ENCODE measurements at regions not wholly inside any gene's neighbourhood (a gene's known extent, or its start where the extent isn't known, plus 50 kb on each side); places are given as distances from the start of the nearest gene placed in this dataset.
A peak's percentile ranks its signal among the peaks of the same experiment; 100 is the strongest.
"Not testable (repeated sequence)": the region's sequence is repeated elsewhere in the genome, so short reads cannot be mapped to it uniquely, and the experiment has no call there.

GRCh38 chr1:60942291-60942690, 140.1 kb upstream of the NFIA start:
- no peaks in the 10 kb centered on the region for H3K9me3 ChIP-seq (ENCODE audit: control insufficient read depth in 1 of 2, insufficient read depth in 1 of 2, low read depth in 1 of 2, low read length in 2 of 2)
- intact Hi-C loops (cut with micrococcal nuclease): no loop called here
- peak overlapping the region; percentile 47 for H3K4me2 ChIP-seq (ENCODE audit: low read length)
- no peaks in the 10 kb centered on the region for H3K9me2 ChIP-seq (ENCODE audit: insufficient read depth)
- CTCF ChIA-PET: no interaction called here
- H3K27me3 ChIP-seq (ENCODE audit: insufficient read depth, low read length): no peaks in the 10 kb centered on the region
- POLR2A ChIA-PET: no interaction called here
- no peak overlapping the region for H2AFZ ChIP-seq (ENCODE audit: low read depth, low read length, poor library complexity, severe bottlenecking)
- BruUV-seq (replicated peaks): no TSS peak
- H3K27ac ChIP-seq (ENCODE audit: low read depth, low read length): no peak overlapping the region
- TF ChIP-seq EZH2 (IDR thresholded peaks at IDR 0.05) (no peak), MAX (IDR thresholded peaks at IDR 0.05) (no peak), ZFX (IDR thresholded peaks at IDR 0.05) (no peak), ATF3 (IDR thresholded peaks at IDR 0.05) (no peak), SP1 (IDR thresholded peaks at IDR 0.05; ENCODE audit: low read depth) (no peak), JUND (IDR thresholded peaks at IDR 0.05) (peak; percentile 54), CBX3 (IDR thresholded peaks at IDR 0.05; ENCODE audit: low read depth) (no peak), CTCF (IDR thresholded peaks at IDR 0.05 in 2 of 3, conservative IDR thresholded peaks at IDR 0.05 in 1 of 3; ENCODE audit: borderline replicate concordance in 1 of 3, insufficient read depth in 1 of 3, low read depth in 2 of 3, low read length in 2 of 3) (no peak), TCF7L2 (IDR thresholded peaks at IDR 0.05; ENCODE audit: borderline replicate concordance, extremely low read depth, insufficient read depth, insufficient read length) (no peak), FOSL1 (IDR thresholded peaks at IDR 0.05; ENCODE audit: low read depth) (peak; percentile 38)
- no peaks in the 10 kb centered on the region for H4K20me1 ChIP-seq (ENCODE audit: insufficient read depth)
- DNase-seq (ENCODE audit: low read depth, low spot score) (peak; percentile 12), ATAC-seq (peak; percentile 88)
- no peaks in the 10 kb centered on the region for H3K36me3 ChIP-seq (ENCODE audit: control insufficient read depth in 1 of 2, insufficient read depth in 2 of 2, low read length in 2 of 2)
- peaks cover 0 to 14% of the 10 kb centered on the region in 2 experiments; a peak in 2 of 4 replicates for H3K4me1 ChIP-seq (ENCODE audit: control insufficient read depth in 1 of 2, insufficient read depth in 2 of 2, low read length in 2 of 2)
- H3K9ac ChIP-seq (ENCODE audit: low read length): no peak overlapping the region
- H3K4me3 ChIP-seq (replicated peaks in 1 of 2; ENCODE audit: low read depth in 1 of 2, low read length in 2 of 2): no peak overlapping the region
- RAD21 ChIA-PET (ENCODE audit: low non-redundant PET in 1 of 2, low total read pairs in 2 of 2, uncharacterized antibody in 2 of 2, unreplicated experiment in 2 of 2): no interaction called here
- no peaks in the 10 kb centered on the region for H3K79me2 ChIP-seq (ENCODE audit: insufficient read depth, low read length)

- ATAC-seq; H3K79me2 ChIP-seq (ENCODE audit: insufficient read depth, low read length); POLR2A ChIA-PET; CTCF ChIA-PET; H3K27ac ChIP-seq (ENCODE audit: low read depth, low read length); H3K9ac ChIP-seq (ENCODE audit: low read length); H4K20me1 ChIP-seq (ENCODE audit: insufficient read depth); RAD21 ChIA-PET (ENCODE audit: low non-redundant PET in 1 of 2, low total read pairs in 2 of 2, uncharacterized antibody in 2 of 2, unreplicated experiment in 2 of 2); DNase-seq (ENCODE audit: low read depth, low spot score); H3K4me3 ChIP-seq (replicated peaks in 1 of 2; ENCODE audit: low read depth in 1 of 2, low read length in 2 of 2); intact Hi-C loops (cut with micrococcal nuclease); H3K9me2 ChIP-seq (ENCODE audit: insufficient read depth); H3K9me3 ChIP-seq (ENCODE audit: control insufficient read depth in 1 of 2, insufficient read depth in 1 of 2, low read depth in 1 of 2, low read length in 2 of 2); H3K4me2 ChIP-seq (ENCODE audit: low read length); H3K36me3 ChIP-seq (ENCODE audit: control insufficient read depth in 1 of 2, insufficient read depth in 2 of 2, low read length in 2 of 2); H2AFZ ChIP-seq (ENCODE audit: low read depth, low read length, poor library complexity, severe bottlenecking); BruUV-seq (replicated peaks); H3K27me3 ChIP-seq (ENCODE audit: insufficient read depth, low read length): not testable (repeated sequence)
- H3K4me1 ChIP-seq (ENCODE audit: control insufficient read depth in 1 of 2, insufficient read depth in 2 of 2, low read length in 2 of 2): peaks cover 0 to 14% of the 10 kb centered on the region in 2 experiments; a peak in 2 of 4 replicates
Observed at GRCh38 chr1:60940685-60941084, 141.7 kb upstream of the NFIA start.

Data from HCT116 (cell line).